Endothelial cell (in vitro differentiated cells): ENCODE measurements at regions not wholly inside any gene's neighbourhood (a gene's known extent, or its start where the extent isn't known, plus 50 kb on each side); places are given as distances from the start of the nearest gene placed in this dataset.

ENCODE experiments used
- DNase-seq: peaks from one replicate; pipeline ENCODE4 v3.0.0; 2021; ENCODE audit warnings: low spot score
- H3K27ac Mint-ChIP-seq: one replicate; pipeline ENCODE4 v1.8.0; 2021; ENCODE audit warnings: mixed read lengths, inconsistent platforms; ENCODE audit not compliant: unreplicated experiment
- H3K27me3 Mint-ChIP-seq: one replicate; pipeline ENCODE4 v1.8.0; 2021; ENCODE audit warnings: mild to moderate bottlenecking, moderate library complexity, mixed read lengths, inconsistent platforms; ENCODE audit not compliant: unreplicated experiment
- H3K36me3 Mint-ChIP-seq: one replicate; pipeline ENCODE4 v1.8.0; 2021; ENCODE audit warnings: mild to moderate bottlenecking, low read depth, mixed read lengths, inconsistent platforms; ENCODE audit not compliant: unreplicated experiment
- H3K4me1 Mint-ChIP-seq: one replicate; pipeline ENCODE4 v1.8.0; 2021; ENCODE audit warnings: mild to moderate bottlenecking, mixed read lengths, inconsistent platforms; ENCODE audit not compliant: unreplicated experiment
- H3K4me3 Mint-ChIP-seq: one replicate; pipeline ENCODE4 v1.8.0; 2021; ENCODE audit warnings: mild to moderate bottlenecking, mixed read lengths, inconsistent platforms; ENCODE audit not compliant: unreplicated experiment
- H3K9me3 Mint-ChIP-seq: one replicate; pipeline ENCODE4 v1.8.0; 2021; ENCODE audit warnings: mixed read lengths, inconsistent platforms; ENCODE audit not compliant: unreplicated experiment
- CTCF ChIP-seq: fragments of 200-600 bp; sonication (generic); IDR thresholded peaks from one replicate; pipeline ENCODE4 v1.5.0; 2021; ENCODE audit warnings: antibody characterized with exemption; ENCODE audit not compliant: unreplicated experiment

- DNase-seq, result no peak
- Mint-ChIP-seq H3K27ac (no peak overlapping the region), H3K4me1 (no peaks in the 10 kb centered on the region), H3K9me3 (no peaks in the 10 kb centered on the region), H3K36me3 (no peaks in the 10 kb centered on the region), H3K4me3 (no peak overlapping the region), H3K27me3 (no peaks in the 10 kb centered on the region)
- no peak for TF ChIP-seq CTCF
These were observed 123.1 kb upstream of the GPR12 start for GRCh38 chr13:26883613-26884257.

GRCh38 chr13:26882731-26883130 lies 122.1 kb upstream of the GPR12 start:
- no peak for DNase-seq
- Mint-ChIP-seq H3K27ac (no peak overlapping the region), H3K4me1 (no peaks in the 10 kb centered on the region), H3K4me3 (no peak overlapping the region), H3K36me3 (no peaks in the 10 kb centered on the region), H3K27me3 (no peaks in the 10 kb centered on the region), H3K9me3 (no peaks in the 10 kb centered on the region)
- TF ChIP-seq CTCF, result no peak

- no peaks in the 10 kb centered on the region for H3K4me1 Mint-ChIP-seq
- TF ChIP-seq CTCF, result no peak
- no peaks in the 10 kb centered on the region for H3K27me3 Mint-ChIP-seq
- DNase-seq, result no peak
- peaks cover 3% of the 10 kb centered on the region for H3K9me3 Mint-ChIP-seq
- no peak overlapping the region for H3K4me3 Mint-ChIP-seq
- no peaks in the 10 kb centered on the region for H3K36me3 Mint-ChIP-seq
- no peak overlapping the region for H3K27ac Mint-ChIP-seq
These were observed 120.6 kb upstream of the GPR12 start for GRCh38 chr13:26881154-26881553.

DNA sequence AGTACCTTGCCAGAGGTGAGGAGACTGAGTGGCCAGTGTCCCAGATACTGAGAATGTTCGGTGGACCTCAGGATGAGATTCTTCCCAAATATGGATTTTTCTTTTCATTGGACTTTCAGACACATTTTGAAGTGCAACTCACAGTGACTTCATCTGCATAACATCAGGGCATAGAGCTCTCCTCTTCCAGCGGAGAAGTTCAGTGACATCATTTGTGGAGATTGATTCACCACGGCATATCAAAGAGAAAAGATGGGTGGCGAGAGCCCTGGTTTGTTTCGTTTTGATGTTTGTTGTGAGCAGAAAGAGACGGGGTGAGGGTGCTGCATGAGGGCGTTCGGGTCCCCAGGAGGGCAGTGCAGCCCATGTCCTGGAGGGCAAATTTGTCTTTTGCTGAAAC lies 120.1 kb upstream of the GPR12 start:
- H3K27ac Mint-ChIP-seq, result no peak overlapping the region
- peaks cover 3% of the 10 kb centered on the region for H3K9me3 Mint-ChIP-seq
- no peaks in the 10 kb centered on the region for H3K4me1 Mint-ChIP-seq
- no peaks in the 10 kb centered on the region for H3K27me3 Mint-ChIP-seq
- no peaks in the 10 kb centered on the region for H3K36me3 Mint-ChIP-seq
- no peak overlapping the region for H3K4me3 Mint-ChIP-seq
- TF ChIP-seq CTCF, result no peak
- no peak for DNase-seq

- no peak for TF ChIP-seq CTCF
- Mint-ChIP-seq H3K27me3 (no peaks in the 10 kb centered on the region), H3K4me3 (no peak overlapping the region), H3K4me1 (no peaks in the 10 kb centered on the region), H3K9me3 (peaks cover 3% of the 10 kb centered on the region), H3K27ac (no peak overlapping the region), H3K36me3 (no peaks in the 10 kb centered on the region)
- no peak for DNase-seq
These were observed 117.9 kb upstream of the GPR12 start for GRCh38 chr13:26878438-26878837.
